ENCODE measurements at regions not wholly inside any gene's neighbourhood (a gene's known extent, or its start where the extent isn't known, plus 50 kb on each side); places are given as distances from the start of the nearest gene placed in this dataset.
"Not testable (repeated sequence)": the region's sequence is repeated elsewhere in the genome, so short reads cannot be mapped to it uniquely, and the experiment has no call there.

GRCh38 chr17:30712859-30713258, 111.6 kb downstream of the CRLF3 start:
- not testable (repeated sequence) for DNase-seq

GRCh38 chr17:30711626-30712507, 112.6 kb downstream of the CRLF3 start:
- DNase-seq: not testable (repeated sequence)

- not testable (repeated sequence) for DNase-seq
Observed at GRCh38 chr17:30711176-30711575, 113.3 kb downstream of the CRLF3 start.

- not testable (repeated sequence) for DNase-seq
Observed at GRCh38 chr17:30710276-30711088, 114.0 kb downstream of the CRLF3 start.

- DNase-seq: not testable (repeated sequence)
Observed at GRCh38 chr17:30709561-30710275, 114.8 kb downstream of the CRLF3 start.

GRCh38 chr17:30709096-30709495, 115.4 kb downstream of the CRLF3 start:
- not testable (repeated sequence) for DNase-seq

- peak; percentile 81 for DNase-seq
Observed at GRCh38 chr17:30708241-30709078, 116.0 kb downstream of the CRLF3 start.

GRCh38 chr17:30707724-30708240, 116.7 kb downstream of the CRLF3 start:
- peak; percentile 58 for DNase-seq

GRCh38 chr17:30706461-30707335, 117.8 kb downstream of the CRLF3 start:
- DNase-seq: not testable (repeated sequence)

- not testable (repeated sequence) for DNase-seq
Observed at GRCh38 chr17:30706004-30706403, 118.5 kb downstream of the CRLF3 start.

- DNase-seq: no peak
Observed at GRCh38 chr17:30701498-30701989, 122.9 kb downstream of the CRLF3 start.

GRCh38 chr17:30700833-30701232, 123.7 kb downstream of the CRLF3 start:
- not testable (repeated sequence) for DNase-seq

- peak; percentile 11 for DNase-seq
Observed at GRCh38 chr17:30697619-30698460, 126.7 kb downstream of the CRLF3 start.

GRCh38 chr17:30696234-30696633, 128.3 kb downstream of the CRLF3 start:
- DNase-seq: no peak

- not testable (repeated sequence) for DNase-seq
Observed at GRCh38 chr17:30695265-30695811, 129.2 kb downstream of the CRLF3 start.

- not testable (repeated sequence) for DNase-seq
Observed at GRCh38 chr17:30693772-30694171, 130.7 kb downstream of the CRLF3 start.

- not testable (repeated sequence) for DNase-seq
Observed at GRCh38 chr17:30689266-30690000, 135.1 kb downstream of the CRLF3 start.
